Sigmoid colon (tissue), 6 donors: ENCODE measurements at regions not wholly inside any gene's neighbourhood (a gene's known extent, or its start where the extent isn't known, plus 50 kb on each side); places are given as distances from the start of the nearest gene placed in this dataset.

Experiments
- DNase-seq: peaks from one replicate; pipeline ENCODE4 v3.0.0-alpha.2; 2019
- H3K27ac ChIP-seq, 4 donors: fragments of 200-600 bp; sonication (generic); one replicate each; pipeline ENCODE4 v1.5.1; 2016 to 2019; ENCODE audit warnings: mild to moderate bottlenecking in 1 of 4
- H3K27me3 ChIP-seq, 3 donors: fragments of 200-600 bp; sonication (generic); one replicate each; pipeline ENCODE4 v1.5.1; 2019; ENCODE audit warnings: mild to moderate bottlenecking in 1 of 3
- H3K36me3 ChIP-seq, 4 donors: fragments of 200-600 bp; sonication (generic); one replicate each; pipeline ENCODE4 v1.5.1; 2016 to 2019
- H3K4me1 ChIP-seq, 4 donors: fragments of 200-600 bp; sonication (generic); one replicate each; pipeline ENCODE4 v1.5.1; 2017 to 2019
- H3K4me3 ChIP-seq, 4 donors: fragments of 200-600 bp; sonication (generic); one replicate each; pipeline ENCODE4 v1.5.1; 2017 to 2019; ENCODE audit warnings: mild to moderate bottlenecking in 2 of 4, moderate library complexity in 1 of 4
- H3K9me3 ChIP-seq, 4 donors: fragments of 200-600 bp in 3 of 4; sonication (generic) in 3 of 4; one replicate each; pipeline versions ENCODE4 v1.5.1 to v1.6.1; 2013 to 2019
- EP300 ChIP-seq, 4 donors: sonication (generic); formaldehyde crosslinking; IDR thresholded peaks; one replicate each; pipeline ENCODE4 v1.6.1; 2017; ENCODE audit warnings: antibody characterized with exemption in 4 of 4
- POLR2A ChIP-seq, 2 donors: fragments of 450-650 bp; IDR thresholded peaks; one replicate each; pipeline ENCODE4 v1.6.1; 2016; ENCODE audit warnings: antibody characterized with exemption in 2 of 2, mild to moderate bottlenecking in 2 of 2, moderate library complexity in 2 of 2
- POLR2AphosphoS5 ChIP-seq, 4 donors: sonication (generic); formaldehyde crosslinking; IDR thresholded peaks; one replicate each; pipeline ENCODE4 v1.6.1; 2017; ENCODE audit warnings: antibody characterized with exemption in 4 of 4
- WGBS, 2 donors: extraction: QIAGEN DNeasy Blood & Tissue Kit; methylation state at CpG; one replicate each; pipeline ENCODE4 v1.1.7; 2013; 5-methylcytosine and 5-hydroxymethylcytosine counted together
- intact Hi-C: fragments of 100-400 bp; cut with DNase I; formaldehyde crosslinking; loops from one replicate; pipeline ENCODE4 v1.15.1; 2023
- TF ChIP-seq, protein P1 (sequence below), 4 experiments: fragments of 450-650 bp in 3 of 4; fragments of 200-600 bp in 1 of 4; IDR thresholded peaks; one replicate each; pipeline ENCODE4 v1.5.1; 2016 to 2019; ENCODE audit warnings: antibody characterized with exemption in 4 of 4, mild to moderate bottlenecking in 3 of 4, moderate library complexity in 2 of 4
- donor health status: healthy with polysubstance abuse.
- donor health status: healthy.

GRCh38 chr10:53005612-53006345 is 233.2 kb upstream of the MBL2 start:
- WGBS, 2 donors, result 40 to 47% methylated on average over 3 of the region's 3 CpGs
- DNase-seq, result no peak

DNA sequence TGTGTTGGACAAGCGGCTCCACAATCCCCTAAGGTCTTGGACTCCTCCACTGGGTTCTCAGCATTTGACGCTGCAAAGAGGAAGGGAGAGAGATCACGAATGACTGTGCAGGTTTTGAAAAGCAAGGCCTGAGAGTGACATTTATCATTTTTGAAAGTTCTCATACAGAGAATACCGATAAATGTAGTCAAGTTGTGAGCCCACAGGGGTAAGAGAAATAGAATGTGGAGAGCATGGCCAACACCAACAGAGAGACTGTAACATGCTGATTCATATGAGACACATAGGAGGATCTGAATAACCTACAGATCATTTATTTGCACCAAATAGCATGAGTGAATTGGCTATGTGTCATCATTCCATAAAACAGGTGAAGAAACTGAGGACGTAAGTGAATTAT is 230.5 kb upstream of the MBL2 start:
- no peaks in the 10 kb centered on the region for H3K9me3 ChIP-seq
- no peaks in the 10 kb centered on the region for H3K27me3 ChIP-seq
- whole genome bisulfite sequencing, 2 donors, result 64 to 83% methylated on average over 5 of the region's 5 CpGs
- no peak overlapping the region for H3K4me3 ChIP-seq
- intact Hi-C loops, result no loop called here
- no peak for DNase-seq
- no peaks in the 10 kb centered on the region for H3K36me3 ChIP-seq
- TF ChIP-seq, protein P1, sequence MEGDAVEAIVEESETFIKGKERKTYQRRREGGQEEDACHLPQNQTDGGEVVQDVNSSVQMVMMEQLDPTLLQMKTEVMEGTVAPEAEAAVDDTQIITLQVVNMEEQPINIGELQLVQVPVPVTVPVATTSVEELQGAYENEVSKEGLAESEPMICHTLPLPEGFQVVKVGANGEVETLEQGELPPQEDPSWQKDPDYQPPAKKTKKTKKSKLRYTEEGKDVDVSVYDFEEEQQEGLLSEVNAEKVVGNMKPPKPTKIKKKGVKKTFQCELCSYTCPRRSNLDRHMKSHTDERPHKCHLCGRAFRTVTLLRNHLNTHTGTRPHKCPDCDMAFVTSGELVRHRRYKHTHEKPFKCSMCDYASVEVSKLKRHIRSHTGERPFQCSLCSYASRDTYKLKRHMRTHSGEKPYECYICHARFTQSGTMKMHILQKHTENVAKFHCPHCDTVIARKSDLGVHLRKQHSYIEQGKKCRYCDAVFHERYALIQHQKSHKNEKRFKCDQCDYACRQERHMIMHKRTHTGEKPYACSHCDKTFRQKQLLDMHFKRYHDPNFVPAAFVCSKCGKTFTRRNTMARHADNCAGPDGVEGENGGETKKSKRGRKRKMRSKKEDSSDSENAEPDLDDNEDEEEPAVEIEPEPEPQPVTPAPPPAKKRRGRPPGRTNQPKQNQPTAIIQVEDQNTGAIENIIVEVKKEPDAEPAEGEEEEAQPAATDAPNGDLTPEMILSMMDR (IDR thresholded peaks at IDR 0.05), result no peak
- TF ChIP-seq POLR2A (IDR thresholded peaks at IDR 0.05) (no peak), EP300 (IDR thresholded peaks at IDR 0.05) (no peak), POLR2AphosphoS5 (IDR thresholded peaks at IDR 0.05) (no peak)
- no peak overlapping the region for H3K27ac ChIP-seq
- no peaks in the 10 kb centered on the region for H3K4me1 ChIP-seq

More at GRCh38 chr10:53005612-53006345, 233.2 kb upstream of the MBL2 start:
- no peaks in the 10 kb centered on the region for H3K27me3 ChIP-seq
- no peak overlapping the region for H3K4me3 ChIP-seq
- H3K9me3 ChIP-seq, result no peaks in the 10 kb centered on the region
- H3K4me1 ChIP-seq, result no peaks in the 10 kb centered on the region
- H3K27ac ChIP-seq, result no peak overlapping the region
- no peak for TF ChIP-seq POLR2A (IDR thresholded peaks at IDR 0.05)
- TF ChIP-seq, protein P1 (IDR thresholded peaks at IDR 0.05), result no peak
- TF ChIP-seq EP300 (IDR thresholded peaks at IDR 0.05), result no peak
- TF ChIP-seq POLR2AphosphoS5 (IDR thresholded peaks at IDR 0.05), result no peak
- H3K36me3 ChIP-seq, result no peaks in the 10 kb centered on the region
- intact Hi-C loops, result no loop called here

DNA sequence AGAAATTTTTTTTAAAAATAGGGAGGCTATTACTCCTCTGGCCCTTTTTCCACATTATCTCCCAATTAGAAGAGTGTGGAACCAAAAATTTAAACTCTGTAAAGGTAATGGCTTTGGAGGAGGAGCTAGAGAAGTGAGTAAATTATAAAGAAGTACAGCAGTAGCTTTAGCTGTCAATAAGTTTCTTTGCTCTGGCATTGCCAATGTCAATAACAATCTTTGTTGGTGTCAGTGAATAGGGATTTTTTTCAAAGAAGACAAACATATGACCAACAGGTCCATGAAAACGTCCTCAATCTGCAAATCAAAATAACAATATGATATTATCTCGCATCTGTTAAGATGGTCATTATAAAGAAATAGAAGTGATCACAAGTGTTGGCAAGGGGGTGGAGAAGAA is 227.1 kb upstream of the MBL2 start:
- no peaks in the 10 kb centered on the region for H3K9me3 ChIP-seq
- no peaks in the 10 kb centered on the region for H3K27me3 ChIP-seq
- no peak overlapping the region for H3K4me3 ChIP-seq
- no peak for TF ChIP-seq POLR2AphosphoS5 (IDR thresholded peaks at IDR 0.05)
- TF ChIP-seq EP300 (IDR thresholded peaks at IDR 0.05), result no peak
- TF ChIP-seq, protein P1 (IDR thresholded peaks at IDR 0.05), result no peak
- no peak for TF ChIP-seq POLR2A (IDR thresholded peaks at IDR 0.05)
- no peaks in the 10 kb centered on the region for H3K4me1 ChIP-seq
- intact Hi-C loops, result no loop called here
- no peak overlapping the region for H3K27ac ChIP-seq
- WGBS, 2 donors, result 37 to 55% methylated on average over 2 of the region's 2 CpGs
- no peaks in the 10 kb centered on the region for H3K36me3 ChIP-seq
- DNase-seq, result no peak

- no peaks in the 10 kb centered on the region for H3K4me1 ChIP-seq
- intact Hi-C loops, result no loop called here
- H3K27ac ChIP-seq, result no peak overlapping the region
- H3K36me3 ChIP-seq, result no peaks in the 10 kb centered on the region
- TF ChIP-seq, protein P1 (IDR thresholded peaks at IDR 0.05), result no peak
- TF ChIP-seq EP300 (IDR thresholded peaks at IDR 0.05), result no peak
- no peak for TF ChIP-seq POLR2A (IDR thresholded peaks at IDR 0.05)
- TF ChIP-seq POLR2AphosphoS5 (IDR thresholded peaks at IDR 0.05), result no peak
- no peak for DNase-seq
- 59 to 94% methylated on average over 2 of the region's 2 CpGs for WGBS, 2 donors
- no peak overlapping the region for H3K4me3 ChIP-seq
- H3K9me3 ChIP-seq, result no peaks in the 10 kb centered on the region
- H3K27me3 ChIP-seq, result no peaks in the 10 kb centered on the region
These were observed 226.7 kb upstream of the MBL2 start for GRCh38 chr10:52999258-52999657.

DNA sequence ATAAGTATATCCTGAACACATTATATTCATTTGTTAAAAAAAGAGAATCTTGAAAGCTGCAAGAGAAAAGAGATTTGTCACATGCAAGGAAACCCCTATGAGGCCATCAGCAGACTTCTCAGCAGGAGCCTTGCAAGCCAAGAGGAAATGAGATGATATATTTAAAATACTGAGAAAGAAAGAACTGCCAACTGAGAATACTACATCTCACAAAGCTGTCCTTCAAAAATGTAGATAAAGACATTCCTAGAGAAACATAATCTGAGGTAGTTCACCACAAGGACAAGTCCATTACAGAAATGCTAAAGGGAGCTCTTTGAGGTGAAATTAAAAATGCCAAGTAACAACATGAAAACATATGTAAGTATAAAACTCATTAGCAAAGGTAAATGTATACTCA is 224.4 kb upstream of the MBL2 start:
- Histone ChIP-seq H3K4me3 (no peak overlapping the region), H3K4me1 (no peaks in the 10 kb centered on the region), H3K27me3 (no peaks in the 10 kb centered on the region), H3K27ac (no peak overlapping the region), H3K36me3 (no peaks in the 10 kb centered on the region), H3K9me3 (no peaks in the 10 kb centered on the region)
- TF ChIP-seq POLR2A (IDR thresholded peaks at IDR 0.05), result no peak
- intact Hi-C loops, result no loop called here
- DNase-seq, result no peak
